ENCODE measurements at regions not wholly inside any gene's neighbourhood (a gene's known extent, or its start where the extent isn't known, plus 50 kb on each side); places are given as distances from the start of the nearest gene placed in this dataset.

GRCh38 chr7:106480616-106481031, 180.3 kb downstream of the CCDC71L start:
- H3K27ac ChIP-seq (ENCODE audit: extremely low read length, insufficient read depth, low read length), result no peak overlapping the region
- in situ Hi-C loops (cut with HindIII; ENCODE audit: extremely low pct_ligation_motif_present, low pct_unique_long_range_greater_than_20kb) (no loop called here), intact Hi-C loops (cut with micrococcal nuclease; ENCODE audit: unreplicated experiment) (loop anchor here (1.0 kb wide), 1 partner anchor 39 kb away; no protein-coding TSS in a partner anchor)
- H3K4me1 ChIP-seq (ENCODE audit: insufficient read depth, low read length), result no peaks in the 10 kb centered on the region
- no peak overlapping the region for H2AFZ ChIP-seq (ENCODE audit: low read length)
- no peak overlapping the region for H3K4me3 ChIP-seq (replicated peaks in 1 of 3; ENCODE audit: insufficient read depth in 1 of 3, low read depth in 2 of 3, low read length in 3 of 3)
- FAIRE-seq (no peak), DNase-seq (ENCODE audit: low spot score) (no peak), ATAC-seq (no peak)
- H3K79me2 ChIP-seq (ENCODE audit: insufficient read depth, low read length), result no peaks in the 10 kb centered on the region
- H3K36me3 ChIP-seq (replicated peaks in 1 of 2; ENCODE audit: control insufficient read depth in 1 of 2, insufficient read depth in 2 of 2, low read length in 2 of 2), result no peaks in the 10 kb centered on the region
- TF ChIP-seq EZH2 (conservative IDR thresholded peaks at IDR 0.05; ENCODE audit: low read depth, low read length) (no peak), ZNF333 (CRISPR knock-in tag; IDR thresholded peaks at IDR 0.05; ENCODE audit: borderline replicate concordance) (no peak), ZBTB39 (CRISPR knock-in tag; IDR thresholded peaks at IDR 0.05) (no peak), NFE2L2 (IDR thresholded peaks at IDR 0.05; ENCODE audit: low read length) (no peak), SP4 (CRISPR knock-in tag; IDR thresholded peaks at IDR 0.05) (no peak), ZBTB10 (CRISPR knock-in tag; IDR thresholded peaks at IDR 0.05; ENCODE audit: borderline replicate concordance) (no peak), TARDBP (CRISPR knock-in tag; IDR thresholded peaks at IDR 0.05) (no peak), ZBTB7A (CRISPR knock-in tag; IDR thresholded peaks at IDR 0.05) (no peak), ATAD3A (CRISPR knock-in tag; IDR thresholded peaks at IDR 0.05) (no peak), ZNF256 (CRISPR knock-in tag; conservative IDR thresholded peaks at IDR 0.05) (no peak), ZNF280D (CRISPR knock-in tag; IDR thresholded peaks at IDR 0.05) (no peak), MZF1 (CRISPR knock-in tag; IDR thresholded peaks at IDR 0.05; ENCODE audit: borderline replicate concordance) (no peak)
- CTCF ChIA-PET (ENCODE audit: low intra/inter-chr PET ratio, low total read pairs), result no interaction called here
- WGBS (ENCODE audit: low lambda C conversion rate), result 0% methylated on average over 3 of the region's 3 CpGs
- no peaks in the 10 kb centered on the region for H4K20me1 ChIP-seq (ENCODE audit: insufficient read depth, low read length)
- POLR2A ChIA-PET, result no interaction called here
- no peaks in the 10 kb centered on the region for H3K27me3 ChIP-seq (ENCODE audit: control insufficient read depth in 1 of 2, insufficient read depth in 2 of 2, low read length in 2 of 2)
- H3K9ac ChIP-seq (ENCODE audit: insufficient read depth, low read depth, low read length), result no peak overlapping the region
- no TSS peak for BruUV-seq (replicated peaks)
- H3K9me3 ChIP-seq (ENCODE audit: low read length), result no peaks in the 10 kb centered on the region
- no peak overlapping the region for H3K4me2 ChIP-seq (ENCODE audit: low read depth, low read length)

Data from HepG2 (cell line).